CD14-positive monocyte (primary cell): ENCODE measurements at regions not wholly inside any gene's neighbourhood (a gene's known extent, or its start where the extent isn't known, plus 50 kb on each side); places are given as distances from the start of the nearest gene placed in this dataset.

Experiments
- DNase-seq, 3 donors: peaks; one replicate each; pipeline ENCODE4 v3.0.0-alpha.2; 2011 to 2022
- H2AFZ ChIP-seq: 2 replicates; pipeline ENCODE4 v1.6.0; 2012; ENCODE audit warnings: mild to moderate bottlenecking, low read depth, low read length, inconsistent platforms; ENCODE audit not compliant: insufficient read depth, poor library complexity, severe bottlenecking
- H3K27ac ChIP-seq, 2 donors: 1 replicate in 1 of 2; 2 replicates in 1 of 2; pipeline ENCODE4 v1.5.1; 2012 to 2013; ENCODE audit warnings: low read length in 2 of 2, control low read depth in 1 of 2, inconsistent platforms in 1 of 2, low read depth in 1 of 2, mild to moderate bottlenecking in 1 of 2
- H3K27me3 ChIP-seq, 2 donors: one replicate each; pipeline versions ENCODE4 v1.6.0 to v1.6.1; 2011 to 2013; ENCODE audit warnings: low read length in 2 of 2; ENCODE audit not compliant: control insufficient read depth in 2 of 2, insufficient read depth in 2 of 2
- H3K36me3 ChIP-seq, 2 donors: replicated peaks in 1 of 2; 1 replicate in 1 of 2; 2 replicates in 1 of 2; pipeline versions ENCODE4 v1.5.1 to v1.6.1; 2012 to 2013; ENCODE audit warnings: low read length in 2 of 2, control low read depth in 1 of 2, inconsistent platforms in 1 of 2, mild to moderate bottlenecking in 1 of 2; ENCODE audit not compliant: insufficient read depth in 2 of 2, control insufficient read depth in 1 of 2
- H3K4me1 ChIP-seq, 2 donors: 1 replicate in 1 of 2; 2 replicates in 1 of 2; pipeline versions ENCODE4 v1.5.1 to v1.6.1; 2012 to 2013; ENCODE audit warnings: low read length in 2 of 2, control low read depth in 1 of 2, inconsistent platforms in 1 of 2, mild to moderate bottlenecking in 1 of 2, moderate library complexity in 1 of 2; ENCODE audit not compliant: insufficient read depth in 2 of 2, control insufficient read depth in 1 of 2
- H3K4me2 ChIP-seq: replicated peaks from 2 replicates; pipeline ENCODE3; 2012; ENCODE audit warnings: low read length, moderate library complexity, mild to moderate bottlenecking; ENCODE audit not compliant: poor library complexity, severe bottlenecking; ENCODE audit errors: extremely low read depth
- H3K4me3 ChIP-seq, 3 experiments: fragments of 200-600 bp in 1 of 3; sonication (generic) in 1 of 3; replicated peaks in 1 of 3; 1 replicate in 2 of 3; 2 replicates in 1 of 3; pipeline ENCODE4 v1.5.1; 2011 to 2013; ENCODE audit warnings: low read length in 3 of 3, mild to moderate bottlenecking in 3 of 3, control low read depth in 2 of 3, low read depth in 2 of 3, inconsistent platforms in 1 of 3, moderate library complexity in 1 of 3
- H3K79me2 ChIP-seq: 2 replicates; pipeline ENCODE4 v1.6.0; 2012; ENCODE audit warnings: mild to moderate bottlenecking, control low read depth, inconsistent platforms, low read length, moderate library complexity; ENCODE audit not compliant: insufficient read depth
- H3K9ac ChIP-seq: 2 replicates; pipeline ENCODE4 v1.6.0; 2017; ENCODE audit warnings: low read length, mild to moderate bottlenecking; ENCODE audit not compliant: insufficient read depth, poor library complexity, severe bottlenecking
- H3K9me3 ChIP-seq, 2 donors: replicated peaks in 1 of 2; 1 replicate in 1 of 2; 2 replicates in 1 of 2; pipeline versions ENCODE4 v1.5.1 to v1.6.1; 2012 to 2013; ENCODE audit warnings: low read length in 2 of 2, control low read depth in 1 of 2; ENCODE audit not compliant: control insufficient read depth in 1 of 2, insufficient read depth in 1 of 2
- H4K20me1 ChIP-seq: 2 replicates; pipeline ENCODE4 v1.6.0; 2012; ENCODE audit warnings: mild to moderate bottlenecking, low read length, control low read depth, moderate library complexity; ENCODE audit not compliant: insufficient read depth
- H3K27ac Mint-ChIP-seq, 7 donors: one replicate each; pipeline ENCODE4 v1.8.0; 2020; ENCODE audit warnings: mild to moderate bottlenecking in 7 of 7, mixed read lengths in 7 of 7, moderate library complexity in 6 of 7, inconsistent platforms in 2 of 7
- H3K27me3 Mint-ChIP-seq, 3 donors: one replicate each; pipeline ENCODE4 v1.8.0; 2021 to 2022; ENCODE audit warnings: low read depth in 3 of 3, mild to moderate bottlenecking in 3 of 3, mixed read lengths in 3 of 3, moderate library complexity in 3 of 3, inconsistent platforms in 1 of 3
- H3K36me3 Mint-ChIP-seq, 2 donors: one replicate each; pipeline ENCODE4 v1.8.0; 2020; ENCODE audit warnings: mixed read lengths in 2 of 2, inconsistent platforms in 1 of 2, mild to moderate bottlenecking in 1 of 2
- H3K4me1 Mint-ChIP-seq: one replicate; pipeline ENCODE4 v1.8.0; 2020; ENCODE audit warnings: mild to moderate bottlenecking, mixed read lengths
- H3K4me3 Mint-ChIP-seq, 2 donors: one replicate each; pipeline ENCODE4 v1.8.0; 2020; ENCODE audit warnings: mild to moderate bottlenecking in 2 of 2, mixed read lengths in 2 of 2, moderate library complexity in 1 of 2
- H3K9me3 Mint-ChIP-seq, 7 donors: one replicate each; pipeline ENCODE4 v1.8.0; 2020 to 2022; ENCODE audit warnings: mixed read lengths in 7 of 7, mild to moderate bottlenecking in 6 of 7, moderate library complexity in 6 of 7, inconsistent platforms in 2 of 7
- CTCF ChIP-seq: fragments of 200-600 bp; IDR thresholded peaks from one replicate; pipeline ENCODE4 v1.8.0; 2022; ENCODE audit warnings: antibody characterized with exemption, mild to moderate bottlenecking
- intact Hi-C, 2 donors: fragments of 100-400 bp; cut with micrococcal nuclease; formaldehyde crosslinking; loops; one replicate each; pipeline versions ENCODE4 v1.15.0 to v1.15.1; 2023

- Histone ChIP-seq H3K9ac (no peak overlapping the region), H4K20me1 (no peaks in the 10 kb centered on the region), H3K4me2 (no peak overlapping the region), H3K4me3 (no peak overlapping the region), H3K9me3 (no peaks in the 10 kb centered on the region), H3K79me2 (no peaks in the 10 kb centered on the region), H3K27ac (no peak overlapping the region), H3K36me3 (no peaks in the 10 kb centered on the region), H2AFZ (no peak overlapping the region), H3K4me1 (no peaks in the 10 kb centered on the region), H3K27me3 (no peaks in the 10 kb centered on the region)
- H3K27me3 Mint-ChIP-seq: peaks cover 0 to 2% (median 0%) of the 10 kb centered on the region in 3 donors
- DNase-seq: no peak
- TF ChIP-seq CTCF: no peak
- no peaks in the 10 kb centered on the region for H3K4me1 Mint-ChIP-seq
- intact Hi-C loops: no loop called here
- H3K36me3 Mint-ChIP-seq: no peaks in the 10 kb centered on the region
- no peak overlapping the region for H3K4me3 Mint-ChIP-seq
- no peak overlapping the region for H3K27ac Mint-ChIP-seq
- H3K9me3 Mint-ChIP-seq: peaks cover 0 to 3% (median 0%) of the 10 kb centered on the region in 7 donors
Observed at GRCh38 chr6:74320715-74321114, 624.7 kb downstream of the CD109 start.

GRCh38 chr6:74320074-74320473 is 624.1 kb downstream of the CD109 start:
- Histone ChIP-seq H3K4me1 (no peaks in the 10 kb centered on the region), H3K79me2 (no peaks in the 10 kb centered on the region), H4K20me1 (no peaks in the 10 kb centered on the region), H3K4me2 (no peak overlapping the region), H3K9ac (no peak overlapping the region), H3K9me3 (no peaks in the 10 kb centered on the region), H3K27ac (no peak overlapping the region), H3K36me3 (no peaks in the 10 kb centered on the region), H3K4me3 (no peak overlapping the region), H2AFZ (no peak overlapping the region), H3K27me3 (no peaks in the 10 kb centered on the region)
- intact Hi-C loops: no loop called here
- Mint-ChIP-seq H3K27me3 (peaks cover 0 to 2% (median 0%) of the 10 kb centered on the region in 3 donors), H3K36me3 (no peaks in the 10 kb centered on the region), H3K27ac (no peak overlapping the region), H3K9me3 (peaks cover 0 to 3% (median 0%) of the 10 kb centered on the region in 7 donors), H3K4me1 (no peaks in the 10 kb centered on the region), H3K4me3 (no peak overlapping the region)
- TF ChIP-seq CTCF: no peak
- no peak for DNase-seq
